ENCODE measurements at regions not wholly inside any gene's neighbourhood (a gene's known extent, or its start where the extent isn't known, plus 50 kb on each side); places are given as distances from the start of the nearest gene placed in this dataset.
"Not testable (repeated sequence)": the region's sequence is repeated elsewhere in the genome, so short reads cannot be mapped to it uniquely, and the experiment has no call there.

GRCh38 chr2:42987112-42987922 lies 194.9 kb upstream of the HAAO start:
- no peak for DNase-seq

GRCh38 chr2:42984617-42985016 lies 192.2 kb upstream of the HAAO start:
- DNase-seq, result no peak

- no peak for DNase-seq
These were observed 191.7 kb upstream of the HAAO start for GRCh38 chr2:42984081-42984480.

- DNase-seq, result no peak
These were observed 188.5 kb upstream of the HAAO start for GRCh38 chr2:42980764-42981416.

- DNase-seq, result no peak
These were observed 187.7 kb upstream of the HAAO start for GRCh38 chr2:42979870-42980763.

- no peak for DNase-seq
These were observed 187.1 kb upstream of the HAAO start for GRCh38 chr2:42979416-42979869.

GRCh38 chr2:42978887-42979415 lies 186.6 kb upstream of the HAAO start:
- DNase-seq, result no peak

GRCh38 chr2:42978175-42978886 lies 185.9 kb upstream of the HAAO start:
- no peak for DNase-seq

GRCh38 chr2:42977270-42978174 lies 185.1 kb upstream of the HAAO start:
- DNase-seq, result no peak

GRCh38 chr2:42976351-42976750 lies 184.0 kb upstream of the HAAO start:
- DNase-seq, result no peak

GRCh38 chr2:42974721-42975717 lies 182.6 kb upstream of the HAAO start:
- peak; percentile 39 for DNase-seq

GRCh38 chr2:42974169-42974720 lies 181.9 kb upstream of the HAAO start:
- no peak for DNase-seq

GRCh38 chr2:42973726-42974125 lies 181.3 kb upstream of the HAAO start:
- no peak for DNase-seq

- DNase-seq, result not testable (repeated sequence)
These were observed 180.6 kb upstream of the HAAO start for GRCh38 chr2:42972933-42973516.

- peak; percentile 10 for DNase-seq
These were observed 179.8 kb upstream of the HAAO start for GRCh38 chr2:42971947-42972736.

- no peak for DNase-seq
These were observed 179.0 kb upstream of the HAAO start for GRCh38 chr2:42971381-42971780.

GRCh38 chr2:42970151-42970550 lies 177.8 kb upstream of the HAAO start:
- no peak for DNase-seq

Measured in activated CD4-positive, alpha-beta T cell treated with anti-CD3 and anti-CD28 coated beads, Interleukin-2, amount 50 U/mL, for 16 hours (primary cell).